H9 (cell line): ENCODE measurements at regions not wholly inside any gene's neighbourhood (a gene's known extent, or its start where the extent isn't known, plus 50 kb on each side); places are given as distances from the start of the nearest gene placed in this dataset.
"Not testable (repeated sequence)": the region's sequence is repeated elsewhere in the genome, so short reads cannot be mapped to it uniquely, and the experiment has no call there.

Experiments used
- DNase-seq: peaks from one replicate; pipeline ENCODE4 v3.0.0-alpha.2; 2017
- H2AFZ ChIP-seq: one replicate; pipeline ENCODE4 v1.6.1; 2013; ENCODE audit warnings: mild to moderate bottlenecking, low read length, control low read depth, moderate library complexity
- H2AK5ac ChIP-seq: 2 replicates; pipeline ENCODE4 v1.6.1; 2013; ENCODE audit warnings: low read length, control low read depth, mixed read lengths; ENCODE audit not compliant: insufficient read length
- H2BK120ac ChIP-seq: one replicate; pipeline ENCODE4 v1.6.1; 2013; ENCODE audit warnings: low read depth, mild to moderate bottlenecking, low read length, control low read depth, inconsistent platforms; ENCODE audit not compliant: poor library complexity, severe bottlenecking
- H2BK12ac ChIP-seq: 2 replicates; pipeline ENCODE4 v1.6.1; 2013; ENCODE audit warnings: low read length, control low read depth, mixed read lengths, low read depth; ENCODE audit not compliant: insufficient read length
- H2BK15ac ChIP-seq: 2 replicates; pipeline ENCODE4 v1.6.1; 2013; ENCODE audit warnings: low read depth, low read length, control low read depth
- H2BK20ac ChIP-seq: one replicate; pipeline ENCODE4 v1.6.1; 2013; ENCODE audit warnings: low read depth, mild to moderate bottlenecking, low read length, control low read depth, inconsistent platforms; ENCODE audit not compliant: poor library complexity, severe bottlenecking
- H2BK5ac ChIP-seq: 2 replicates; pipeline ENCODE4 v1.6.1; 2013; ENCODE audit warnings: low read length, control low read depth, mixed read lengths; ENCODE audit not compliant: insufficient read length
- H3K14ac ChIP-seq: 2 replicates; pipeline ENCODE4 v1.6.1; 2013; ENCODE audit warnings: low read length, control low read depth; ENCODE audit not compliant: insufficient read depth
- H3K18ac ChIP-seq: 2 replicates; pipeline ENCODE4 v1.6.1; 2013; ENCODE audit warnings: low read depth, mild to moderate bottlenecking, mixed read lengths, low read length, control low read depth; ENCODE audit not compliant: insufficient read length
- H3K23ac ChIP-seq: 2 replicates; pipeline ENCODE4 v1.6.1; 2013; ENCODE audit warnings: low read length, control low read depth, mixed read lengths, low read depth; ENCODE audit not compliant: insufficient read length
- H3K23me2 ChIP-seq: 2 replicates; pipeline ENCODE4 v1.6.1; 2013; ENCODE audit warnings: low read depth, mild to moderate bottlenecking, mixed read lengths, low read length, control low read depth; ENCODE audit not compliant: insufficient read length, poor library complexity, severe bottlenecking
- H3K27ac ChIP-seq: 2 replicates; pipeline ENCODE4 v1.5.1; 2013; ENCODE audit warnings: low read length, control low read depth, mixed read lengths, low read depth; ENCODE audit not compliant: insufficient read length
- H3K27me3 ChIP-seq: 2 replicates; pipeline ENCODE4 v1.6.1; 2013; ENCODE audit warnings: low read length, control low read depth, inconsistent platforms; ENCODE audit not compliant: insufficient read depth
- H3K4ac ChIP-seq: 2 replicates; pipeline ENCODE4 v1.6.1; 2013; ENCODE audit warnings: low read depth, mild to moderate bottlenecking, control low read depth, inconsistent platforms, low read length, moderate library complexity
- H3K4me1 ChIP-seq: 2 replicates; pipeline ENCODE4 v1.6.1; 2013; ENCODE audit warnings: low read length, control low read depth, inconsistent platforms; ENCODE audit not compliant: insufficient read depth
- H3K4me2 ChIP-seq: 2 replicates; pipeline ENCODE4 v1.6.1; 2013; ENCODE audit warnings: low read length, control low read depth, mixed read lengths; ENCODE audit not compliant: insufficient read length, insufficient read depth
- H3K56ac ChIP-seq: 2 replicates; pipeline ENCODE4 v1.6.1; 2013; ENCODE audit warnings: low read depth, mild to moderate bottlenecking, mixed read lengths, low read length, control low read depth; ENCODE audit not compliant: insufficient read length
- H3K79me1 ChIP-seq: 2 replicates; pipeline ENCODE4 v1.6.1; 2013; ENCODE audit warnings: low read depth, mild to moderate bottlenecking, moderate library complexity, low read length, control low read depth, inconsistent platforms; ENCODE audit not compliant: insufficient read depth, poor library complexity, severe bottlenecking
- H3K79me2 ChIP-seq: 2 replicates; pipeline ENCODE4 v1.6.1; 2013; ENCODE audit warnings: low read length, control low read depth, inconsistent platforms; ENCODE audit not compliant: insufficient read depth
- H3K9ac ChIP-seq: 2 replicates; pipeline ENCODE4 v1.6.1; 2013; ENCODE audit warnings: low read length, control low read depth, mixed read lengths; ENCODE audit not compliant: insufficient read length; ENCODE audit errors: extremely low read depth
- H3K9me3 ChIP-seq: one replicate; pipeline ENCODE4 v1.6.1; 2013; ENCODE audit warnings: low read depth, low read length, inconsistent platforms; ENCODE audit not compliant: control insufficient read depth
- H3T11ph ChIP-seq: one replicate; pipeline ENCODE4 v1.6.1; 2013; ENCODE audit warnings: mild to moderate bottlenecking, low read length, control low read depth, inconsistent platforms
- H4K20me1 ChIP-seq: one replicate; pipeline ENCODE4 v1.6.1; 2013; ENCODE audit not compliant: control insufficient read depth, insufficient read length, insufficient read depth
- H4K5ac ChIP-seq: 2 replicates; pipeline ENCODE4 v1.6.1; 2013; ENCODE audit warnings: low read depth, mild to moderate bottlenecking, mixed read lengths, low read length, control low read depth; ENCODE audit not compliant: insufficient read length
- H4K8ac ChIP-seq: replicated peaks from 2 replicates; pipeline ENCODE4 v1.6.1; 2013; ENCODE audit warnings: low read length, control low read depth, mixed read lengths, low read depth; ENCODE audit not compliant: insufficient read length
- H4K91ac ChIP-seq: 2 replicates; pipeline ENCODE4 v1.6.1; 2013; ENCODE audit warnings: low read depth, mild to moderate bottlenecking, moderate library complexity, mixed read lengths, low read length, control low read depth; ENCODE audit not compliant: insufficient read length
- H3K27ac Mint-ChIP-seq, 3 experiments: 2 replicates in 2 of 3; 3 replicates in 1 of 3; pipeline ENCODE4 v1.8.0; 2020 to 2021; ENCODE audit warnings: mixed read lengths in 3 of 3, mild to moderate bottlenecking in 1 of 3, moderate library complexity in 1 of 3
- H3K27me3 Mint-ChIP-seq: 2 replicates; pipeline ENCODE4 v1.8.0; 2021; ENCODE audit warnings: low read depth, mild to moderate bottlenecking, moderate library complexity, mixed read lengths
- H3K36me3 Mint-ChIP-seq, 3 experiments: 2 replicates in 2 of 3; 3 replicates in 1 of 3; pipeline ENCODE4 v1.8.0; 2020 to 2021; ENCODE audit warnings: low read depth in 3 of 3, mixed read lengths in 3 of 3; ENCODE audit not compliant: insufficient read depth in 1 of 3
- H3K4me1 Mint-ChIP-seq, 2 experiments: 2 replicates each; pipeline ENCODE4 v1.8.0; 2020; ENCODE audit warnings: mixed read lengths in 2 of 2
- H3K4me3 Mint-ChIP-seq, 2 experiments: 2 replicates in 1 of 2; 3 replicates in 1 of 2; pipeline ENCODE4 v1.8.0; 2020 to 2021; ENCODE audit warnings: mild to moderate bottlenecking in 2 of 2, mixed read lengths in 2 of 2, moderate library complexity in 1 of 2
- H3K9me3 Mint-ChIP-seq, 2 experiments: 2 replicates in 1 of 2; 3 replicates in 1 of 2; pipeline ENCODE4 v1.8.0; 2020; ENCODE audit warnings: mild to moderate bottlenecking in 2 of 2, mixed read lengths in 2 of 2, moderate library complexity in 1 of 2
- WGBS: extraction: QIAGEN DNeasy Blood & Tissue Kit; methylation state at CpG from one replicate; pipeline ENCODE4 v1.1.7; 2013; ENCODE audit warnings: missing lambda C conversion rate, low lambda C conversion rate, mixed read lengths; ENCODE audit not compliant: insufficient read length; ENCODE audit errors: extremely low coverage; 5-methylcytosine and 5-hydroxymethylcytosine counted together

- H3K14ac ChIP-seq, H3K18ac ChIP-seq, H3K56ac ChIP-seq, H4K5ac ChIP-seq, H2BK20ac ChIP-seq, H3K36me3 Mint-ChIP-seq, H4K20me1 ChIP-seq, H3K4me1 Mint-ChIP-seq, DNase-seq, H3K23ac ChIP-seq, H3K79me2 ChIP-seq, H3K79me1 ChIP-seq, H4K91ac ChIP-seq, H3K9ac ChIP-seq, H2AK5ac ChIP-seq, H3K4me3 Mint-ChIP-seq, H2AFZ ChIP-seq, H3K4me2 ChIP-seq, H2BK120ac ChIP-seq, H3K27ac ChIP-seq, H3K27me3 Mint-ChIP-seq, H3K4ac ChIP-seq, H2BK5ac ChIP-seq, H3K23me2 ChIP-seq, H3K27me3 ChIP-seq, H3K27ac Mint-ChIP-seq, H3K4me1 ChIP-seq, H4K8ac ChIP-seq, H3T11ph ChIP-seq, H3K9me3 ChIP-seq, H2BK12ac ChIP-seq, H2BK15ac ChIP-seq: not testable (repeated sequence)
- no CpG with 5 or more reads among the region's 2 CpGs for WGBS
- peaks cover 8 to 12% of the 10 kb centered on the region in 2 experiments for H3K9me3 Mint-ChIP-seq
These were observed 559.6 kb downstream of the PTPRU start for GRCh38 chr1:29795965-29796364.
